Astrocyte (in vitro differentiated cells and primary cell): ENCODE measurements at regions not wholly inside any gene's neighbourhood (a gene's known extent, or its start where the extent isn't known, plus 50 kb on each side); places are given as distances from the start of the nearest gene placed in this dataset.

Source experiments
- CTCF ChIP-seq: IDR thresholded peaks from 2 replicates; pipeline ENCODE4 v1.5.1; 2011; ENCODE audit warnings: low read depth, mild to moderate bottlenecking, inconsistent platforms, low read length, moderate library complexity; ENCODE audit not compliant: insufficient read depth
- EZH2 ChIP-seq: IDR thresholded peaks from 2 replicates; pipeline ENCODE4 v1.6.1; 2012; ENCODE audit warnings: mild to moderate bottlenecking, low read length, inconsistent platforms; ENCODE audit not compliant: insufficient read depth

GRCh38 chr1:5459839-5460610, 532.2 kb downstream of the NPHP4 start:
- TF ChIP-seq EZH2 (no peak), CTCF (no peak)
